GM18907 (cell line): ENCODE measurements at regions not wholly inside any gene's neighbourhood (a gene's known extent, or its start where the extent isn't known, plus 50 kb on each side); places are given as distances from the start of the nearest gene placed in this dataset.
A peak's percentile ranks its signal among the peaks of the same experiment; 100 is the strongest.

Experiments used
- ATAC-seq: cut with Tn5 transposase; IDR thresholded peaks from one replicate; pipeline ENCODE4 v1.9.1; 2021; ENCODE audit warnings: mild to moderate bottlenecking, moderate library complexity; ENCODE audit not compliant: unreplicated experiment

- ATAC-seq = no peak
Measured at GRCh38 chr2:11920993-11921583, 174.7 kb downstream of the LPIN1 start.

GRCh38 chr2:11922294-11922693 lies 175.9 kb downstream of the LPIN1 start:
- no peak for ATAC-seq

DNA sequence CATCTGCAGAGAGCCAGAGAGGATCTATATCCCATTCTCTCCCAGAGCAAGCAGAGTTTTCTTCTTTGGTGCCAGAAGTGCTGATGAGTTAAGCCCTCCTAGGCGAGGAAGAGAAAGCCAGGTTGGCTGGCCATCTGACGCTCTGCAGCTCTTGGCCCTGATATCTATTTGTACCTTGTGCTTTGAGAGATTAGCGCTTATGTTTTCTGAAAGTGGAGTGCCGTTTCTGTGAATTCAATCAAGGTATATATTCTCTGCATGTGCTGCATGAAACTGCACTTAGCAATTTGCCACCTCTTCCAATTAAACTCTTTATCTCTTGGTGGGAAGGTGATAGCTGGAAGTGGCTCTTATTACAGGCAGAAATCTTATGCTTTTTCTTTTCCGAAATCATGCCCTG lies 177.5 kb downstream of the LPIN1 start:
- no peak for ATAC-seq

- no peak for ATAC-seq
Measured at GRCh38 chr2:11925295-11926066, 179.0 kb downstream of the LPIN1 start.

DNA sequence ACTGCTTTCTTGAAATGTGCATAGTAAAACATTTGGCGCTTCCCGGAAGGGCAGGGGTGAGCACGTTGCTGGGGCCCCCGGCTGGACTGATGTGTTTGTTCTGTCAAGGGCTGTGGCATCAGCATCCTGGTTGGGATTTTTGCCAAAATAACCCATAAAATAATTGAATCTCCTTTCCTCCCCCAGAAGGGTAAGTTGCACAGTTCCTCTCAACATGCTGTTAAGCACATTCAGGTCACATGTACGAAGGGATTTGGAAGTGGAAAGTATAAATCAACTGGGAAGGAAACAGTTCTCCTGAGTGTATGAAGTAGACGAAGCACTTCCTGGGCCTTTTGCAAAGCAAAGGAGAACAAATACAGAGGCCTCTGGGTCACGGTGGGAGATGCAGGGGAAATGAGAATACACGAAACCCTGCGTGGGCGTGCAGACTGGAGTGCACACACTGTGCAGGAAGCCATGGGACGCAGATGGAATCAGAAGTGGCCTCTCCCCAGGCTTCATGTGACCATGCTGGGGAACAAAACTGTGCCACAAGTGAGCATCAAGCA lies 183.9 kb downstream of the LPIN1 start:
- ATAC-seq = no peak

GRCh38 chr2:11932048-11932512 lies 185.6 kb downstream of the LPIN1 start:
- ATAC-seq = no peak

DNA sequence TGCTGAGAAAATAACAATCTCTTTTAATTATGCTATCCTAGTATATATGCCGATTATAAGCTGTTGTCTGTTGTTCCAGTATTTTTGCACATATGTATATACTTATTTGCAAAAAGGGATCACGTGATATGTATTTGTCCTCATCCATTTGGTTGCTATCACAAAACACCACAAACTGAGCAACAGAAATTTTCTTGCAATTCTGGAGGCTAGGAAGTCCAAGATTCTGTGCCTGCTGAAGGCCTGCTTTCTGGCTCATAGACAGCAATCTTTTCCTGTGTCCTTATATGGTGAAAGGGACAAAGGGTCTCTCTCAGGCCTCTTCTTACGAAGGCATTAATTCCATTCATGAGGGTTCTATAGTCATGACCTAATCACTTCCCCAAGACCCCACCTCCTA lies 186.5 kb downstream of the LPIN1 start:
- no peak for ATAC-seq

GRCh38 chr2:11933854-11934253 lies 187.4 kb downstream of the LPIN1 start:
- peak; percentile 86 for ATAC-seq

DNA sequence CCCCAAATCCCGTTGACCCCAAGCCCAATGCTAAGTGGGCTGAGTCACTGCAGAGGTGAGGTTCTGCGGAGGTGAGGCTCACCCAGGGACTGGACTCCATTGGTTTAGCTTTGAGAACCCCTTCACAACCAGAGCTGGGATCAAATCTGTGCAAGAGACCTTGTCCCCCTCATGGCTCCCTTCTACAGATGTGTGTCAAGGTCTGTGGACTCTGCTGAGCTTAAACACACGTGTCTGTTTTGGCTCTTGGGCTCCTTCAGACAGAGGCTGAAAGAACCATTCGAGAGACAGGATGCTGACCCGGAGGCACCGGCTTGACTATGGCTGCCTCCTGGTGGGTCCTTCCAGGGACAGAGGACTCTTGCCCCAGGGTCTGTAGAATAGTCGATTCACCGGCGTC lies 190.3 kb downstream of the LPIN1 start:
- ATAC-seq = no peak

DNA sequence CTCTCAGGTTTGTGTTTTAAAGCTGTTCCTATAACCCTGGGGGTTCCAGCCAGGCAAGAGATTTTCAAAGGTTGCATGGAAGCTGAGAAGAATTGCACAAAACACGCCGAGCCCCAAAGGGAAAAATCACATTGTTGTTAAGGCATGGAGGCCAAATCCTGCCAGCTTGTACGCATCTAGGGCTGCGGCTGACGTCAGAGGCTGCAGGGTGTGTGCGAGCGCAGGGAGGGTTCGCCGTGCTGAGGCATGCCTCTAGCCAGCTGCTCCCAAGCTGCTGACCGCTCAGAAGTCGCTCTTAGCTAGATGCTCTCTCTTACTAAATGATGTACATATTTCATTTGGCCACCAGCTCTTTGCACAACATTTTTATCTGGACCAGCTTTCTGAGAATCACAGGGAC lies 191.8 kb downstream of the LPIN1 start:
- no peak for ATAC-seq

- no peak for ATAC-seq
Measured at GRCh38 chr2:11939523-11939922, 193.1 kb downstream of the LPIN1 start.

GRCh38 chr2:11940121-11940743 lies 193.8 kb downstream of the LPIN1 start:
- no peak for ATAC-seq

DNA sequence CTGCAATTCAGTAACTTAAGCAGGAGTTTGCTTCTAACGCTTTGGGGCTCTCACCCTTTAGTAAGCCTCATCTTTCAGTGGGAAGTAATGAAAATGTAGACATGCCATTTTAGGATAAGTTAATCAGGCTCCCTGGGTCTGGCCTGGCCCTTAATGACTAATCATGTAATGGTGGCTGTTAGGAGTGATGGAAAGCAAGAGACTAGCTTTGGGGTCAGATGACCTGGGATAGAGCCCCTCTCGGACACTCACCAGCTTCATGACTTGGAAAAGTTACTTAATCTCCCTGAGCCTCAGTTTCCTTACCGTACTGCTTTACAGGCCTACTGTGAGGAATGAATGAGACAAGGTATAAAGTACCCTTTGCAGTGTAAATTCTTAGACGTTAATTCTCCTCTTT lies 194.4 kb downstream of the LPIN1 start:
- no peak for ATAC-seq

DNA sequence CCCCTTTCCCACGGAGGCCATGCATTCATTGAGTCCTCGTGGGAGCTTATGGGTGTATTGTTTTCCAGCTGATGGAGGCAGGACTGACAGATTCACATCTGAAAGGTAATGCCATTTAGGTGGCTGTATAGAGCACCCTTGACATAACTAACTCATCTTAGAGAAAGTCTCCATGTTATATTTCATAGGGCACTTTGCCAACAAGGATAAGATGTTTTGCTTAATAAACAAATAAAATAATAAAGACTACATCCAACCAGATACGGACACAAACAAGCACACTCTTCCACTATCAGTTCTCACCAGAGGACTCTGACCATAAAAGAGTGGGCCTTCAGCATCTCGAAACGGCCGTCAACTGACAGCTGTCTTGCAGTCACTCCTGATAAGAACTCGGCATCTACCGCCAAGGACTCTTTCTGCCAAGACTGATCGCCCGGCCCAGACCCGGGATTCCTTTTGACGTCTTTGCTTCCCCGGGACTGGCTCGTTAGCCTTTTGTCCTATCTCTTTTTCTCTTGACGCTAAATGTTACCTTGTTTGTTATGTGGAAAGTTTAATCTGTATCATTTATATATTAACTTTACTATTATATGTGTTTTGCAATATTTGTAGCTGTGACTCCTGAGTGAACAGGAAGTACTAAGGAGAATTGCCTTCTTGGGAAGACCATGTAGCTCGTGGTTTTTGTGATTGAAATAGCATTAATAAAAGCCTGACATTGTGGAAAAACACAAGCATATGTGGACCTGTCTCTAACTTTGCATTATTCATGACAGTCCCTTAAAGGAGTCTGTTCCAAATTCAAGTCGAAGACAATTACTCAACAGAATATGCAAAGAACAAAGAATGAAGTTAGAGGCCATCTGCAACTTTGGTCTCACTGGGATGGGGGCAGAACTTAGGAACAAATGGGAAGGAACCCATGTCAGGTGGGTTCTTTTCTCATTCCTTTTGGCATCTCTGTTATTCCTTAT lies 195.1 kb downstream of the LPIN1 start:
- no peak for ATAC-seq

DNA sequence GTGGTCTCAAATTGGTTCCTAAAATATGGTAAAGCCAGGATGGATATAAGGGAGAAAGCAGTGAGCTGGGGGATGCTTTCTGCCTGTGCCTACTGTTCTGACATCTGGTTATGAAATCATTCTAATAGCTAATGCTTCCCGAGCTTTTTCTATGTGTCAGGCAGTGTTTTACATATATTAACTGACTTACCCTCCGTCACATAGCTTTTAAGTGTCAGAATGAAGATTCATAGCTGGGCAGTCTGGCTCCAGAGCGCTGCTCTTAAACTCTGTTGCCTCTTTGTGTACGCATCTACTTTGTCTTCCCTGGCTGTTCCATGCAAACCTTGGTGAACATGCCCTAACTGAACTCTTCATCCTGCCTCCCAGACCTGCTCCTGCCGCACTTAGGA lies 195.7 kb downstream of the LPIN1 start:
- ATAC-seq = no peak

- no peak for ATAC-seq
Measured at GRCh38 chr2:11944311-11944710, 197.9 kb downstream of the LPIN1 start.

- ATAC-seq = peak; percentile 90
Measured at GRCh38 chr2:11945139-11946126, 199.0 kb downstream of the LPIN1 start.

DNA sequence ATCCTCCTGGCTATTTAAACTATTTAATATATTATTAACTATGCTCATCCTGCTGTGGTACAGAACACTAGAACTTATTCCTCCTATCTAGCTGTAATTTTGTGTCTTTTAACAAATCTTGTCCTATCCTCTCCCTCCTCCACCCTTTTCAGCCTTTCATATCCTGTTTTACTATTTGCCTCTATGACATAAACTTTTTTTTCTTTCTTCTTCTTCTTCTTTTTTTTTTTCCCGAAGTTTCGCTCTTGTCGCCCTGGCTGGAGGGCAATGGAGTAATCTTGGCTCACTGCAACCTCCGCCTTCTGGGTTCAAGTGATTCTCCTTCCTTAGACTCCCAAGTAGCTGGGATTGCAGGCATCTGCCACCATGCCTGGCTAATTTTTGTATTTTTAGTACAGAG lies 201.5 kb downstream of the LPIN1 start:
- no peak for ATAC-seq

DNA sequence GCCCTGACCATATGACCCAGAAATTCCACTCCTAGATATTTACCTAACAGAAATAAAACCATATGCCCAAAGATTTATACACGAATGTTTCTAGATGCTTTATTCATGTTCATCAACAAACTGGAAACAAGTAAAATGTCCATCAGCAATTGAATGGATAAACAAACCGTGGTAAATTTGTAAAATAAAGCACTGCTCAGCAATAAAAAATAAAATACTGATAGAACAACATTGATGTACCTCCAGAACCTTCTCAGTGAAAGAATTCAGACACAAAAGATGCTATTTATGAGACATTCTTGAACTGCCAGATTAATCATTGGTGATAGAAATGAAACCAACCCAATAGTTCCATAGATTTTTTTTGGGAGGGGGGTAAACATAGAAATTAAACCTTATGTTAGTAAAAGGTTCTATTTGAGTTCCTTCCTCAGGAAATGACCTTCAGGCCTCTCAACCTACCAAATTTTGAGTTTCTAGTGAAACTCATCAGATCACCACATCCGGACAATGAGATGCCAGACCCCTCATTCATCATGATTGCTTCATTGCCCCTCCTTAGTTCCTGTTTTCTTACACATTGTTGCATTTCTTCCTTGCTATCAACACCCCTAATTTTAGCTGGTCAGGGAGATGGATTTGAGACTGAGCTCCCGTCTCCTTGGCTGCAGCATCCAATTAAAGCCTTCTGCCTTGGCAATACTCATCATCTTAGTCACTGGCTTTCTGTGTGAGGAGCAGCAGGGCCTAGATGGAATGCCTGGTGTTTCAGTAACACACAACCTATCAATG lies 203.5 kb downstream of the LPIN1 start:
- no peak for ATAC-seq
